CD1c-positive myeloid dendritic cell (primary cell): ENCODE measurements at regions not wholly inside any gene's neighbourhood (a gene's known extent, or its start where the extent isn't known, plus 50 kb on each side); places are given as distances from the start of the nearest gene placed in this dataset.
"Not testable (repeated sequence)": the region's sequence is repeated elsewhere in the genome, so short reads cannot be mapped to it uniquely, and the experiment has no call there.

Experiments
- DNase-seq: peaks from one replicate; pipeline ENCODE4 v3.0.0-alpha.2; 2016; ENCODE audit errors: extremely low spot score

GRCh38 chr3:81913886-81914663 is 152.6 kb upstream of the GBE1 start:
- no peak for DNase-seq

- no peak for DNase-seq
Observed at GRCh38 chr3:81911221-81911620, 149.8 kb upstream of the GBE1 start.

GRCh38 chr3:81910244-81910852 is 148.9 kb upstream of the GBE1 start:
- peak; percentile 62 for DNase-seq

- DNase-seq, result no peak
Observed at GRCh38 chr3:81909796-81910195, 148.4 kb upstream of the GBE1 start.

- no peak for DNase-seq
Observed at GRCh38 chr3:81908561-81908960, 147.1 kb upstream of the GBE1 start.

GRCh38 chr3:81898336-81898735 is 136.9 kb upstream of the GBE1 start:
- DNase-seq, result no peak

GRCh38 chr3:81894598-81894997 is 133.2 kb upstream of the GBE1 start:
- no peak for DNase-seq

- no peak for DNase-seq
Observed at GRCh38 chr3:81891055-81891895, 129.8 kb upstream of the GBE1 start.

GRCh38 chr3:81888914-81889557 is 127.6 kb upstream of the GBE1 start:
- no peak for DNase-seq

- DNase-seq, result no peak
Observed at GRCh38 chr3:81887448-81887847, 126.0 kb upstream of the GBE1 start.

GRCh38 chr3:81886081-81886480 is 124.6 kb upstream of the GBE1 start:
- DNase-seq, result no peak

GRCh38 chr3:81884791-81885190 is 123.3 kb upstream of the GBE1 start:
- no peak for DNase-seq

- DNase-seq, result no peak
Observed at GRCh38 chr3:81876826-81877225, 115.4 kb upstream of the GBE1 start.

- DNase-seq, result no peak
Observed at GRCh38 chr3:81874738-81875137, 113.3 kb upstream of the GBE1 start.

- no peak for DNase-seq
Observed at GRCh38 chr3:81872566-81872965, 111.1 kb upstream of the GBE1 start.

GRCh38 chr3:81871358-81872155 is 110.1 kb upstream of the GBE1 start:
- no peak for DNase-seq

GRCh38 chr3:81869382-81869781 is 107.9 kb upstream of the GBE1 start:
- DNase-seq, result no peak

- DNase-seq, result no peak
Observed at GRCh38 chr3:81868597-81868996, 107.2 kb upstream of the GBE1 start.

GRCh38 chr3:81867875-81868274 is 106.4 kb upstream of the GBE1 start:
- no peak for DNase-seq

GRCh38 chr3:81865164-81865563 is 103.7 kb upstream of the GBE1 start:
- not testable (repeated sequence) for DNase-seq

GRCh38 chr3:81864272-81864671 is 102.8 kb upstream of the GBE1 start:
- DNase-seq, result no peak
